ENCODE measurements at regions not wholly inside any gene's neighbourhood (a gene's known extent, or its start where the extent isn't known, plus 50 kb on each side); places are given as distances from the start of the nearest gene placed in this dataset.

GRCh38 chr9:38284588-38285051 lies 107.9 kb upstream of the ALDH1B1 start:
- no peaks in the 10 kb centered on the region for H3K36me3 ChIP-seq (ENCODE audit: control insufficient read depth in 2 of 4, insufficient read depth in 4 of 4, low read length in 3 of 4)
- no peak overlapping the region for H2BK5ac ChIP-seq (ENCODE audit: low read depth, low read length)
- H3K14ac ChIP-seq (ENCODE audit: insufficient read length): no peak overlapping the region
- no peak overlapping the region for H4K5ac ChIP-seq (ENCODE audit: insufficient read length, low read depth, low read length)
- H3K4me3 ChIP-seq (ENCODE audit: extremely low read depth in 1 of 4, insufficient read depth in 2 of 4, low read depth in 3 of 4, low read length in 4 of 4): no peak overlapping the region
- H3K9ac ChIP-seq (replicated peaks in 1 of 4; ENCODE audit: extremely low read depth in 1 of 4, low read depth in 3 of 4, low read length in 3 of 4): no peak overlapping the region
- 0 out of 2 replicates have a peak overlapping the region, but pooled peaks have one; percentile 39 for H3K18ac ChIP-seq (ENCODE audit: extremely low read depth, low read length)
- H3K23me2 ChIP-seq (ENCODE audit: low read depth, low read length): no peaks in the 10 kb centered on the region; the same call in 1 of the 2 replicates
- no peak overlapping the region for H4K91ac ChIP-seq (replicated peaks; ENCODE audit: insufficient read length, low read length)
- H2BK15ac ChIP-seq (ENCODE audit: low read length): no peak overlapping the region
- no peaks in the 10 kb centered on the region for H3K9me3 ChIP-seq (ENCODE audit: insufficient read depth in 2 of 2, low read depth in 1 of 2, low read length in 1 of 2)
- H3K79me1 ChIP-seq (ENCODE audit: low read depth, low read length): no peaks in the 10 kb centered on the region
- H4K20me1 ChIP-seq (replicated peaks in 1 of 2; ENCODE audit: control insufficient read depth in 1 of 2, insufficient read depth in 2 of 2, low read length in 2 of 2): no peaks in the 10 kb centered on the region
- no peak overlapping the region for H3K23ac ChIP-seq (ENCODE audit: insufficient read length)
- no peak overlapping the region for H3K56ac ChIP-seq (replicated peaks; ENCODE audit: insufficient read length, low read depth, low read length)
- ChIA-PET POLR2A (ENCODE audit: partially characterized antibody) (interaction anchor here (0.9 to 1.6 kb wide), 2 partner anchors 9 to 213 kb away, joined by 3 to 4 read pairs; no protein-coding TSS in a partner anchor), CTCF (ENCODE audit: partially characterized antibody) (interaction anchor here (0.8 to 1.7 kb wide), 3 partner anchors 21 to 373 kb away, joined by 3 to 5 read pairs (median 3); no protein-coding TSS in a partner anchor)
- no peak overlapping the region for H2AK5ac ChIP-seq (ENCODE audit: low read depth, low read length)
- peaks cover 5 to 11% (median 7%) of the 10 kb centered on the region in 4 experiments for H3K4me1 ChIP-seq (replicated peaks in 1 of 4; ENCODE audit: control insufficient read depth in 3 of 4, insufficient read depth in 4 of 4, low read length in 3 of 4)
- TF ChIP-seq BACH1 (IDR thresholded peaks at IDR 0.05; ENCODE audit: low read length): no peak
- TF ChIP-seq TCF12 (IDR thresholded peaks at IDR 0.05; ENCODE audit: low read depth, low read length): 0 out of 2 replicates have a peak, but pooled peaks have one; percentile 17
- no peak overlapping the region for H2BK20ac ChIP-seq (ENCODE audit: low read length)
- WGBS, 2 experiments (ENCODE audit: extremely low coverage in 1 of 2, insufficient coverage in 1 of 2, insufficient read length in 1 of 2, insufficient replicate concordance in 2 of 2, low coverage in 1 of 2, low lambda C conversion rate in 2 of 2, missing lambda C conversion rate in 1 of 2): 43% methylated on average over 10 of the region's 10 CpGs; no CpG with 5 or more reads in 1 of the 2 experiments
- H2AFZ ChIP-seq (ENCODE audit: low read length): peak overlapping the region; percentile 63; the same call in 1 of the 2 replicates
- FAIRE-seq (no peak), DNase-seq (ENCODE audit: low read depth in 1 of 2, low spot score in 2 of 2) (peak in 1 of 2 experiments; percentile 61)
- no peak overlapping the region for H2BK120ac ChIP-seq (replicated peaks; ENCODE audit: low read depth, low read length)
- no peak overlapping the region for H3K27ac ChIP-seq (ENCODE audit: low read depth, low read length)
- no peak overlapping the region for H3K4ac ChIP-seq (replicated peaks; ENCODE audit: insufficient read length, low read depth, low read length)
- H2BK12ac ChIP-seq (ENCODE audit: low read depth, low read length): no peak overlapping the region
- H3K79me2 ChIP-seq (ENCODE audit: control insufficient read depth in 1 of 2, insufficient read depth in 2 of 2, low read length in 2 of 2): no peaks in the 10 kb centered on the region
- H4K8ac ChIP-seq (ENCODE audit: extremely low read depth, insufficient read depth, low read length): no peak overlapping the region; the same call in 1 of the 2 replicates
- H3K4me2 ChIP-seq (ENCODE audit: insufficient read depth in 1 of 2, low read depth in 2 of 2, low read length in 2 of 2): peak overlapping the region; percentile 1 to 47; a peak in 3 of 4 replicates
- H3K27me3 ChIP-seq (replicated peaks in 1 of 4; ENCODE audit: control insufficient read depth in 3 of 4, extremely low read depth in 1 of 4, insufficient read depth in 3 of 4, low read length in 3 of 4): no peaks in the 10 kb centered on the region

All from H1 (cell line).